ENCODE measurements at regions not wholly inside any gene's neighbourhood (a gene's known extent, or its start where the extent isn't known, plus 50 kb on each side); places are given as distances from the start of the nearest gene placed in this dataset.

DNA sequence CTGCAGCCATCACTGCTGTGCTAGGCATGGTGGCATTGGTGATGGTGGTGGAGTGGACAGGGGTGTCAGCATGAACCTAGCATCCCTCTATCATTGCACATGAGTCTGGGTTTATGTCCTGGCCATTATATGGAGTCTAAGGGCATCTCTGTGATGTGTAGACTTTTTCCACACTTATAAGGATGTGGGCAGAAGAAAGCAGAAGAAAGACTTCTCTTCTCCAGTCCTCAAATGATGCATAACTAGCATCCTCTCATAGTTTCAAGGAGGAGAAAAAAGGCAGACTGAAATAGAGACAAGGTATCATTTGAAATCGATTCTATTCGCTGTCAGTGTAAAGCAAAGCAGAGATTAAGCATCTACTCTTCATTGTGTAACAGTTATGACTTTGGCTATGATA lies 140.0 kb upstream of the ATXN1 start:
- TF ChIP-seq, protein P1, sequence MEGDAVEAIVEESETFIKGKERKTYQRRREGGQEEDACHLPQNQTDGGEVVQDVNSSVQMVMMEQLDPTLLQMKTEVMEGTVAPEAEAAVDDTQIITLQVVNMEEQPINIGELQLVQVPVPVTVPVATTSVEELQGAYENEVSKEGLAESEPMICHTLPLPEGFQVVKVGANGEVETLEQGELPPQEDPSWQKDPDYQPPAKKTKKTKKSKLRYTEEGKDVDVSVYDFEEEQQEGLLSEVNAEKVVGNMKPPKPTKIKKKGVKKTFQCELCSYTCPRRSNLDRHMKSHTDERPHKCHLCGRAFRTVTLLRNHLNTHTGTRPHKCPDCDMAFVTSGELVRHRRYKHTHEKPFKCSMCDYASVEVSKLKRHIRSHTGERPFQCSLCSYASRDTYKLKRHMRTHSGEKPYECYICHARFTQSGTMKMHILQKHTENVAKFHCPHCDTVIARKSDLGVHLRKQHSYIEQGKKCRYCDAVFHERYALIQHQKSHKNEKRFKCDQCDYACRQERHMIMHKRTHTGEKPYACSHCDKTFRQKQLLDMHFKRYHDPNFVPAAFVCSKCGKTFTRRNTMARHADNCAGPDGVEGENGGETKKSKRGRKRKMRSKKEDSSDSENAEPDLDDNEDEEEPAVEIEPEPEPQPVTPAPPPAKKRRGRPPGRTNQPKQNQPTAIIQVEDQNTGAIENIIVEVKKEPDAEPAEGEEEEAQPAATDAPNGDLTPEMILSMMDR (conservative IDR thresholded peaks at IDR 0.05; ENCODE audit: low read length), result no peak
- no peak for TF ChIP-seq EZH2phosphoT487 (IDR thresholded peaks at IDR 0.05; ENCODE audit: borderline replicate concordance, low read depth, low read length)
